HG03521 (cell line): ENCODE measurements at regions not wholly inside any gene's neighbourhood (a gene's known extent, or its start where the extent isn't known, plus 50 kb on each side); places are given as distances from the start of the nearest gene placed in this dataset.

ENCODE experiments used
- ATAC-seq: cut with Tn5 transposase; IDR thresholded peaks from one replicate; pipeline ENCODE4 v1.9.1; 2021; ENCODE audit warnings: mild to moderate bottlenecking, moderate library complexity; ENCODE audit not compliant: unreplicated experiment

DNA sequence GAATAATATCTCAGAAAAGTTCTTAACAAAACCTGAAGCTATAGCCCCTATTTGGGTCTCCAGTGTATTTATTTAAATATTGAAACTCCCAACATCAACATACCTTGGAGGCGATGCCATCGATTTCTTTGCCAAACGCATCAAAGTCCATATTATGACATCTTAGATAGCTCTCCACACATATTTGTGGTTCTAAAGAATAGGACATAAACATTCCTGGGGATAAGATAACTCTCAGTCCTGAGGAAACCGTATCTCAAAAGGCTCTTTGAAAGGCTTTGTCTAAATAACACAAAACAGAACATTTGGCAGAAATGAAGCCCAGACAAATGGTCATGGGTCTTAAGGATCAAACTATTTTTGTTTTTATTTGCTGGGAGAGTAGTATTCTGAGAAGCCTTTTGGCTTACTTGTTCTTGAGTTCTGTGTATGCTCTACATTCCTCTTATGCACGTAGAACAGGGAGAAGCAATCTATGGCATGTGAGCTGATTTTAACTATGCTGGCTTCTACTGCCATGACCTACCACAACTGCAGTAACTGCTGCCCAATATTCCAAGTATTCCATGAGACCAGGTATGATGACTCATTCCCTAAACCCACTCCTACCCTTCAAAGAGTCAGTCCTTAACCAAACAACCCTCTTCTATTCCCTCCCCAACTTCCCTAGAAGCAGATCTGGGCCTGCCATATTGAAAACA is 279.0 kb upstream of the ZFHX3 start:
- ATAC-seq: no peak

DNA sequence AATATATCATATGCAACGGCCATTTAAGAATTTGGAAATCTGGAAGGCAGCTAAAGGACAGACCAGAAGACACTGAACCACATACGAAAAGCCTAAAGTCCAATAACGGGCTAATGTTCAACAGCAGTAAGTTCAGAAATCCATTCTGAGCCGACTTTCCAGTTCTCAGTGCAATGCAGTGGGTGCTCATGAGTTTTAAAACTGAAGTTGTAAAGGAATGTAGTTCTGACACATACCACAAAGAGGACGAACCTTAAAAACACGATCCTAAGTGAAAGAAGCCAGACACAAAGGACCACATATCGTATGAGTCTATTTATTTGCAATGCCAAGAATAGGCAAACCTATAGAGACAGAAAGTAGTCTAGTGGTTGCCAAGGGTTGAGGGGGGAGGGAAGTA is 278.3 kb upstream of the ZFHX3 start:
- no peak for ATAC-seq

DNA sequence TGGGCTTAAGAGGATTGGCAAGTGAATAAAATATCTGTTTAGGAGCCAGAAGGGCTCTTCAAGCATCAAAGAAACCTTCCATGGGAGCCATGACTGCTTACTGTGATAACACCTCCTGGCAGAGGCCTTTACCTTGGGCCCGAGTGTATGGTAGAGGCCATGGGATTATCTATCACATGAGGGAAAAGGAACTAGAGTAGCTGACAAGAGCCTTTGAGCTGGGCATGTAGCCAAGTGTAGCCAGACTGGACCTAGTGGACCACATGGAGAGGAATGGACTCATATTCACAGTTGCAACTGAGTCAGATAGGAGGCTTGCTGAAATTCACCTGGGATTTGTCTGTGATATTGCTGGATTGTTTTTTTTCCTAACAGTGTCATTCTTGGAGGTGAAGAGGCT is 276.0 kb upstream of the ZFHX3 start:
- no peak for ATAC-seq

DNA sequence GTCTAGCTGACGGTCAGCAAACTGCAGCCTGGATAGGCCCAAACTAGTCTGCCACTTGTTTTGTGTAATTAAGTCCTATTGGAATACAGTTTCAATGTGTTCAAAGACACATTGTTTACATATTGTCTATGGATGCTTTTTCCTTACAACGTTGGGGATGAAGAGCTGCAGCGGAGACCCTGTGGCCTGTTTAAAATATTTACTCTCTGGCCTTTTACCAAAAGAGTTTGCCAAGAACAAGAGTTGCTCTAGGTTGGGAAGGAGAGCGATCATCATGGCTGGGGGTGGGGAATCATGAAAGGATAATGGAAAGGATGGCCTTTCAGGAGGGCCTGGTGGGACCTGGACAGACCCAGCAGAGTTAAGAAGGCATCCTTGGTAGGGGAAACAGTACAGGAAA is 274.9 kb upstream of the ZFHX3 start:
- ATAC-seq: no peak

DNA sequence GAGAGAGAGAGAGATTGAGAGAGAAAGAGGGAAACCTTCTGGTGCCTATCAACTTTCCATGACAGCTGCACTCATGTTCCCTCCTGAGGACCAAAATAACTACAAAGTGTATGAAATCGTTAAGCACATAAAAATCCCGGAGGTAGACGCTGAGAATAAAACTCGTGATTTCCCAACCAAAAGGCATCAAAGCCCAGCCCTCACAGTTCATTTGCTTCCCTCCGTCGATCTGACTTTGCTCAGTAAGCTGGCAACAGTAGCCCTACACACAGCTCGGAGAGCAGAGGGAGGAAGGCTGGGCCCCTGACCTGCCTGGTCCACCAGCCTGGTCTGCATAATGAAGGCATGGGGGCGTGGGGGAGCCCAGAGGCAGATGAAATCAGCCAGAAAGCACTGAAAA is 273.9 kb upstream of the ZFHX3 start:
- no peak for ATAC-seq

DNA sequence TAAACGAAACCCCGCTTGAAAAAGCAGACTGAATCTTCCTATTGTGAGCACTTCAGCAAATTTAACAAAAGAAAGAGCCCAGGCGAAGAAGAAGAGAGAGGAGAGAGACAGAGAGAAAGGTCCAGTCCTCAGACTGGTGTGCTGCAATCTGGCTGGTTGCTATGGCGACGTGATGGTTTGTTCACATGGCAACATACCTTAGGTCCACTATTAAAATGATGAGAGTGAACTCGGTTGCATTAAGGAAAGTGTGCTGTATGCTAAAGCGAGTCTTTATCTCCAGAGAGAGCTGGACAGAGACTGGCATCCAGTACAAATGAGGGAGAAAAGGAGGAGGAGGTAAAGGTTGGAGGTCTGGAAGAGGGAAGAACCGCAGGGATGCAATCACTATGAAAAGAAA is 271.8 kb upstream of the ZFHX3 start:
- no peak for ATAC-seq

DNA sequence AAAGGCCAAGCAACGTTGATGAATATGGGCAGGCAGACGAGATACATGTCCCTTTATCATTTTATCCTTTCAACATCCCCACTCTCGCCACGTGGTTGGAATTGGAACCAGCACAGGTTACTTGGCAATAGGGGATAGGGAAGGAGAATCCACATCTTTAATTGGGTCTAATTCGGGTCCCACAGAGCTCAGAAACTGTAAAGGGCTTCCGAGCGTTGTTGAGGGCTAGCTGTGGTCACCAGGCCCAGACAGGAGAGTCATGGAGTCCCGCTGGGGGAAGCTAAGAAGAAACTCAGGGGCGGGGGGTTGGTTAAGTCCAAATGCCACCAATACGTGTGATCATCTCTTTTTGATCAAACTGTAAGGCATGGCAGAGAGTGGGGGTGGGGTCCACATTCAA is 271.3 kb upstream of the ZFHX3 start:
- ATAC-seq: no peak

DNA sequence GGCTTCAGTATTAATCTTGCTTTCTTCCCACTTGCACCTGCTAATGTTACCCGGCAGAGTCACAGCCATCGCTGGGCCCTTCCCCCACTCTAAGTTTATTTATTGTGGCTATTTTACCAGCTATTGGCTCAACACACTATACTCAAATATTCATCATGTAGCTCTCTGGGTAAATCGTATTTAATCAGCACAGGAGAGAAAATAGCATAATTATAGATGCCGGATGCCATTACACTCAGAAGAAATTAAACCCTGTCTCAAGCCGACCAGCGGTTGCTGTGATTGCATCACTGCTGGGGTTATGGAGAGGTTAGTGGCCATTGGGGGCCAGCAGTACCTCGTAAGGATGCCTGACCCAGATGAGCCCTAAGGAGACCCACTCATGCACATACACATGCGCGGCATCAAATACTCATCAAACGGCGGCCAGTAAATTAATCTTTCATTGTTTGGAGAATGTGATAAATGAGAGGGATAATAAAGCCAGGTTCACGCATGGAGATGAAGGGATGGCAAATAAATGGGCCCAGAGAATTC is 269.5 kb upstream of the ZFHX3 start:
- ATAC-seq: no peak

DNA sequence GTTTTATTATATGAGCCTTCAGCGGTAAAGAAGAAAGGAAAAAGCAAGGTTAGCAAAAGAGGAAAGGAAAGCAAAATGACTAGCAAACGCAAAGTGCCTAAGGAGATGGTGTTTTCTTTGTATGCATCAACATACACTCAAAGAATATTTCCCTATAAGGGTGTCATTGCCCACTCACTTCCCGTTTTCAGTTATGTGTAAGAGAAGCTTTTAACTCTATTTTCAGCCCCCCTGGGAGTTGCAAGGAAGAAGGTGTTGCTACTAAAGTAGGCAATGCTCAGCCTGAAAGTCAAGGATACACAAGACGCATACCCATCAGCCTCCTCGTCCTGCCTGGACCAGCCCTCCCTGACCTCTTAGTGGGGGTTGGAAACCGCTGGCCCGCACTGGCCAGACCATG is 267.7 kb upstream of the ZFHX3 start:
- ATAC-seq: peak; percentile 58

DNA sequence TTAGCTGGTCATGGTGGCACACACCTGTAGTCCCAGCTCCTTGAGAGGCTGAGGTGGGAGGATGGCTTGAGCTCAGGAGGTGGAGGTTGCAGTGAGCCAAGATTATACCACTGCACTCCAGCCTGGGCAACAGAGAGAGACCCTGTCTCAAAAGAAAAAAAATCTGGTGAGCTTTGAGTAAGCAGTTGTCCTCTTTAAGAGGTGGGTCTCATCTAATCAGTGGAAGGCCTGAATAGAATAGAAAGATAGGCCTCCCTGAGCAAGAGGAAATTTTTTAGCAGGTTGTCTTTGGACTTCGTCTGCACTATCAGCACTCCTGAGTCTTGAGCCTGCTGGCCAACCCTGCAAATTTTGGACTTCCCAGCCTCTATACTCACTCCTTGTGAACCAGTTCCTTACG is 266.0 kb upstream of the ZFHX3 start:
- ATAC-seq: no peak

DNA sequence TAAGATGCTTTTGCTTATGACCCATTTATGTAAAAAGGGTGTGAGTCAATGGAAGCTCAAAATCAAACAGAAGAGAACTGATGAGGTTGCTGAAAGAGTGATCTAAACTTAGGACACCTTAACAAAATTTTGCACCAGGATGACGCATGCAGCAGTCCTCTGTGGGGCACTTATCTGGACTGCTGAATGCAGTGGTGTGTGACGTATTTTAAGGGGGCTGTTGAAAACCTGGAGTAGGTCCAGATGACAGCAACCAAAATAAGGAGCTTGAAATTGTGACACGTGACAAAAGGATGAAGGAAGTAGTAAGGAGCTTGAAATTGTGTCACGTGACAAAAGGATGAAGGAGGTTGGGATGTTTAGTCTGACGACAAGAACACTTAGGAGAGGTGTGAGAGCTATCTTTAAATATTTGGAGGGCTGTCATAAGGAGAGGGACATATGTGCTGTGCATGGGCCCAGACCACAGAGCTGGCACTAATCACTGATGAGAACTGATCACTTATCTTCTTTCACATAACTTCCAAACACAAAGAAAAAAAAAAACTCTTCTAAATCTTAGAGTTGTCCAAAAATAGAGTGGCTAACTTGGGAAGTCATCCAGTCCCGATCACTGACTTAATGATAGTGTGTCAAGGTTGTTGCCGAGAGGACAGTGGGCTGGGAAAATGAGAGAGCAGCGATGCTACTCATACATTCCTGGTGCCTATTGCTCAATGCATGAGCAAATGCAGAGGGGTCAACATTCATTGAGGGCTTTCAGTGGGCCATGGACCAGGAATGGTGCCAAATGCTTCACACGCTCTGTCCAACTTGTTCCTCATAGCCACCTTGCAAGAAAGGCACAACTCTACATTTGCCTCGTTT is 264.2 kb upstream of the ZFHX3 start:
- ATAC-seq: no peak

DNA sequence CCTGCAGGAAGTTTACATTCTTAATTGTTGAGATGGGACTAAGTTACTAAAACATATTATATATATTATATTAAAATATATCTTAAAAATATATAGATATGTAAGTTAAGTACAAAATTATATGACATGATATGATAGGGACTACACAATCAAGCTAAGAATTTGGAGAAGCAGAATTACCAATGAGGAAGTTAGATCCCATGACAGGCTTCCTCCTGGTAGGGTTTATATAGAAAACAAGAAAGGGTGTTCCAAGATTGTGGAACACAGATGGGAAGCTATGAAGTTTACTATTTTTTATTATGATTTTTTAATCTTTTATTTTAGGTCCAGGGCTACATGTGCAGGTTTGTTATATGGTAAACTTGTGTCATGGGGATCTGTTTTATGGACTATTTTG is 260.8 kb upstream of the ZFHX3 start:
- ATAC-seq: no peak

DNA sequence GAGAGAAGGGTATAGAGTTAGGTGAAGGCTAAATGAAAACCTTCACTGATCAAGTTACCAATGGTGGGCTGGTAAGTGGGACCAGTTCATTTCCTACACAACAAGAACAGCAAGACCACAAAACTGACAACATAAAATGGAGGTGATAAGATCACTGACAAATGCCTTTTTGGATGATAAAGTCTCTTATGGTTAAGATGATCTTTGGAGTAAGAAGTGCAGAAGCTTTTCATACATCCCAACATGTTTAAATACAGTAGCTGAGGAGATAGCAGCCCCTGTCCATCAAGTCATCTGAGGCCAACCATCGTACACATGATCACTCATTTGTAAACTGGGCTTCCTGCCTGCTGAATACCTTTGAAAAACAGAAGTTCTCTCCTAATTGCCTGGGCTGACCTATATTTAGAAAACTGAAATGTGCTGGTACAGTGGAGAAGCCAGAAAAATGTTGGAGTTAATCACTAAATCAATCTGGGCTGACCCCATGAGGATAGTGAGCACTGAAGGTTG is 259.0 kb upstream of the ZFHX3 start:
- ATAC-seq: no peak

DNA sequence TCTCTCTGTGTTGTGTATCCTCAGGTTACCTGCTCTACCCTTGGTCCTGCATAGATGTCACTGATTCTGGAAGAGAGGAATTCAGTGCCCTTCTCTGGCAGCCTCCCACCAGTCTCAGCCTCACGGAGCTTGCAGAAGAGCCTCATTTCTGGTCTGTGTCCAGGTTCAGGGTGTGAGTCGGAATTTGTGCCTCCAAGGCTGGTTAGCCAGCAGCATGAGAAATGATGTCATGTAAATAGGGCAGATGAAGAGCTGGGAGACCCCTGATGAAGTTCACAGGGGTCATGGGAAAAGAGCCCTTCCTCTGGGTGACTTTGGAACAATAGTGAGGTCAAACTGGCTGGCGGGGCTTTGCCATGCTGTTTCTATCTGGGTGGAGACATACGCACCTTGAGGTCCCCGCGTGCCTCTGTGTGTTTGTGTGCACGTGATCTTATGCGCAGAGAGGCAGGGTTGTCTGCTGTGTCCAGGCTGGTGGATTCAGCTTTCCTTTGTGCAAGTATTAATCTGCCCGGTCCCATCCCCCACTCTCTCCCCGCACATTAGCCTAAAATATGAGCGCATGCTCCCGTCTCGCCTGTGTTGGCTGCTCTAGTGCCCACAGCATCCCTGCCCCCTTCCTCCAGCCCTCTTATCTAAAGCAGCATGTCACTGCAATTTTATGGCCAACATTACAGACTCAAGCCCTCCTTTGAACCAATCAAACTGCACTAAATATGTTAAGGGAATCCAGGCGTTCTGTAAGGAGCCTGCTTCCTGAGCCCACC is 256.3 kb upstream of the ZFHX3 start:
- no peak for ATAC-seq

DNA sequence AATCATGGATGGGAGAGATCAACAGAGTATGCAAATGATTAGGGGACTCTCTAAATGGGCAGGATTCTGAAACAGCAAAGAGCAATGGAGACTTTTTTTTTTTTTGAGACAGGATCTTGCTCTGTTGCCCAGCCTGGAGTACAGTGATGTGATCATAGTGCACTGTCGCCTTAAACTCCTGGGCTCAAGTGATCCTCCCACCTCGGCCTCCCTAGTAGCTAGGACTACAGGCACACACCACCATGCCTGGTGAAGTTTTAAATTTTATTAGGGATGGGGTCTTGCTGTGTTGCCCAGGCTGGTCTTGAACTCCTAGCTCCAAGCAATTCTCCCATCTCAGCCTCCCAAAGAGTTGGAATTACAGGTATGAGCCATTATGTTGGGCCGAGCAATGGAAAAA is 255.0 kb upstream of the ZFHX3 start:
- ATAC-seq: no peak

DNA sequence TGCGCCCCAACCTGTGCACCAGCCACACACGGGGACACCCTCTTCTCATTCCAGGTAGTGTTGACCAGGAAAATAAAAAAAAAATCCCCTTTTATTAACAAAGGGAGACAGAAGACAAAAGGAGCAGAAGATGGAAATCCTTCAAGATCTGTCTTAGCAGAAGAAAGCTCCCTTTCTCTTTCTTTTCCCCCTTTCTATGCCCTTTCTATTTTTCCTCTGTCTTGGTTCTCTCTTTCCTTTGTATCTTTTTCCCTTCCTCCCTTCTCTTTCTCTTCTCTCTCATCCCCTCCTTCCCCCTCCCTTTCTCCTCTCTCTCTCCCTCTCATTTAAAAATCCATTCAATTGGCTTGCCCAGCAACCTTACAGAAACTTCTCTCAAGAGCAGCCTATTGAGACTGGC is 254.1 kb upstream of the ZFHX3 start:
- no peak for ATAC-seq

DNA sequence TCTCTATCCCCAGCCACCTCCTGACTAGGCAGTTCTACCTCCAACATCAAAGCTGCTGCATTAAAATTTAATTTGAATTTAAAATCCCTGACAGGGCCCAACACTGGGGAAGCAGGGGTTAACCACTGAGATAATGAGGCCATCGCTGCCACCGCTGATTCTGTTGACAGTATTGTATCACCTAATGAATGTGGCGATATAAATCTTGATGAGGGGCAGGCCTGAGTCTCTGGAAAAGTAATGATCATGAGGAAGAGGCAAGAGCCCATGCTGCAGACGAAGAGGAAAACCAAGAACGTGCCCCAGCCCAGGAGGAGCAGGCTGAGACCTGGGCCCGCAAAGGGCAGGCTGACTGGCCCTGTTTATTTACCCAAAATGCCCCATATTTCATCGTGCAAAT is 251.4 kb upstream of the ZFHX3 start:
- ATAC-seq: no peak

DNA sequence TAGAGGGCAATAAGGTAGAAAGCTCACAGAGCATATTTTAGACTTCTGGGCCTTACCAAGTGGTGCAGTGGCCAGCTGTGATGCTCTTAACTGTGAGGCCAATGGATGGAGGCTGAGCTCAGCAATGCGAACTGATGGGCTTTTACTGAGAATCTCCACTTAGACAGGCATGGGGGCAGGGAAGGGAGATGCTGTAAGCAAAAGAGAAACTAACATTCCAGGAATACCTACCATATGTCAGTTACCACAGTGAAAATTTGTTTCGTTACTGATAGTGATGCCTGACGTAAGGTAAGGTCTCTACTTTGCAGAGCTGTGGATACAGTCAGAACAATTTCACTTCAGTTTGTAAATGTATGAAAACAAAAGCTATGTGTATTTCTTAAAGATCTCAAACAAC is 250.6 kb upstream of the ZFHX3 start:
- no peak for ATAC-seq

DNA sequence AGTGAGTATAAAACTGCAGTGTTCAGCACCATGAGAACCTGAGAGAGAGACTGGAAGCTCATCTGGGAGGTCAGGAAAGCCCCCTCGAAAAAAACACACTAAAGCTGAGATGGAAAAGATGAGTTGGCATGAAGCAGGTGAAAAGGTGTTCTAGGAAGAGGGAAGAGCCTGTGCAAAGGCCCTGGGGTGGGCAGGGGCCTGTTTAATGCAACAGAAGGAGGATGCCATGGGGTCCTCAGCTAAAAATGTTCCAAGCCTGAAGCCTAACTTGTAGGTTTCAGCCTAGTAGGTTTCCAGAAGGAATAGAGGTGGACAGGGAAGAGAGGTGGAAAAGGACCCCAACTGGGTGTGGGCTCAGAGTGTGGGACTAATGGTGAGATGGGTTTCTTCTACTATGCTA is 242.3 kb upstream of the ZFHX3 start:
- no peak for ATAC-seq

DNA sequence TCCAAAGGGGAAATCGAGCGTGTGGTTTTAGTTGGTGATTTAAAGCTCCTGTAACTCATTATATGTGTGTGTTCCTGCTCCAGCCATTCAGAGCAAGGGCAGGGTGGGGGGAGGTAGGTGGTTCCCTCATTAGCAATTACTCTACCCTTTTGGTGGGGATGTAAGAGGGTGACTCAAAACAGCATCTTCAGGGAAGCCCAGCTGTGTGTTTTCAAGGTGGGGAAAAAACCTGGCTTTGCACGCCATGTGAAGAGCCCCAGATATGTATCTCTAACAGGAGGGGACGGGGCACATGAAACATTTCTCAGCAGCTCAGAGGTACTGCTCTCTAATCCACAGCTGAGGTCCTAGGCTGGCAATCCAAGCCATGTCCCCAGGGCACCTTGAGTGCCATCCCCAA is 241.3 kb upstream of the ZFHX3 start:
- ATAC-seq: peak; percentile 85

DNA sequence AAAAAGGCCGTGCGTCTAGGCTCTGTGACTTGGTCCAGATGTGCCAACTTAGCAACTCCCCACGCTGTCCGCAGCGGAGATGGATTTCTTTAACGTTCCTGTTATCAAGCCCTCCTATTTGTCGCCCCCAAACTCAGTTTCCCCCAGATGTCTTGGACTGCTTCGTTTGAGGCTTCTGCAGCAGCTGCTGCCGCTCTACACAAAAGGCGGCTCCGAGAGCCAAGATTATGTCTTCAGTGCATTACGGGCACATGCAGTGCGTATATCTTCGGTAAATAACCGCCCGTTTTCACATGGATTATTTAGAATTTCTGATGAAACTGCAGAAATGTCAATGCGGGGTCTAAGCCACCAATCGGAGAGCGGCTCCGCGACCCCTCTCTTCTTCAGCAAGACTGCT is 240.6 kb upstream of the ZFHX3 start:
- ATAC-seq: no peak
